Heart left ventricle (tissue), 13 donors: ENCODE measurements at regions not wholly inside any gene's neighbourhood (a gene's known extent, or its start where the extent isn't known, plus 50 kb on each side); places are given as distances from the start of the nearest gene placed in this dataset.

ENCODE experiments used
- CTCF ChIP-seq, 12 donors: fragments of 200-600 bp; sonication (generic) in 4 of 12; IDR thresholded peaks; one replicate each; pipeline versions ENCODE4 v1.5.0 to v1.8.0; 2018 to 2022; ENCODE audit warnings: antibody characterized with exemption in 12 of 12, mild to moderate bottlenecking in 5 of 12
- POLR2A ChIP-seq, 2 donors: fragments of 450-650 bp; IDR thresholded peaks; one replicate each; pipeline ENCODE4 v1.6.1; 2017; ENCODE audit warnings: antibody characterized with exemption in 2 of 2, mild to moderate bottlenecking in 2 of 2, moderate library complexity in 2 of 2
- donor health status: ischemic (EF 13 %, LVEDD 7.1; RV severe dilation, severe dysfunction).
- donor health status: DM: no; HTN: yes; CAD: no.
- donor health status: DM: no; HTN: no; CAD: no.
- donor health status: ischemic (EF 25% LVEDD 6.9; RV normal size, moderate dysfunction).
- donor health status: ischemic (EF 25% LVEDD 5.7; RV mildly dilated, moderate dysfunction).
- donor health status: ischemic (EF 35%, LVEDD 5.7; RV mildly dilated, moderate dysfunction).
- donor health status: nonischemic (EF 11% LVEDD 7.7; RV severe dilation, severe dysfunction).
- donor health status: DM: yes; HTN: yes; CAD: no.
- donor health status: PGD.
- donor health status: ischemic (EF 29% LVEDD 5.4; RV normal size, mild dysfunction).
- donor health status: nonischemic (EF 23%, LVEDD 6.1; RV moderate dilation, normal function).

GRCh38 chr5:68725905-68726683 lies 367.7 kb upstream of the SLC30A5 start:
- TF ChIP-seq CTCF (IDR thresholded peaks at IDR 0.05) (no peak), POLR2A (IDR thresholded peaks at IDR 0.05) (no peak)
